ENCODE measurements at regions not wholly inside any gene's neighbourhood (a gene's known extent, or its start where the extent isn't known, plus 50 kb on each side); places are given as distances from the start of the nearest gene placed in this dataset.

DNA sequence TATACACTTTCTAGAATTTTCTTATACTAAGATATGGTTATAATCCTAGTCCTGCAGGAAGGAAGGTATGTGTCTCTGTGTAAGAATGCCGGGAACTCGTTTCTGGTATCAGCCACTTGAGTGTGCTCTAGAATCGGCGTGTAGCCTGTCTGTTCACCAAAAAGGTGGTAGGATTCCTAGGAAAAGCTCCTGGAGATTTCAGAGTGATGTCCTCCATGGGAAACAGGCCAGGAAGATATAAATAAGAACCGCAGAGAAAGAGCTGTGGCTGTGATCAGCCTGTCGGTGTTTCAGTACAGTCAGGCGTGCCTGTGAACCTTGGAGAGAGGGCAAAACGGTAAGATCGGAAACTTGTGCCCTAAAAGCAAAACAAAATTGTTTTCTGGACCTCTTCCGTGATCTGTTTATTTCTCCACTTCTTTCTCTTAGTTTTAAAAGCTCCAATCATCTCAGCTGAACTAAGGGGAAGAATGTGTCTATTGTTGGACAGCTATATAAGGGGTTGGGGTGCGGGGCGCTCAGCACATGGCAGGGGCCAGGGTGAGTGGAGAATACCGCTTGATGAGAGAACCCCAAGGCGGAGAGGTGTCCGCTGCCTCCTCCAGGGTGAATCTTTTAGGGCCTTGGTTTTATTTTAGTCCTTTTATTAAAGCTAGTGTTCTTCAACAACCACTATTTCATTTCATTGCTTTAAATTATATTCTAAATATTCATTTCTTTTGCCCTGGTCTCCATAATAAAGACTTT, 303.8 kb upstream of the TENM3 start:
- Histone ChIP-seq H3K4me3 (ENCODE audit: low read length in 2 of 2) (no peak overlapping the region), H3K27ac (replicated peaks; ENCODE audit: low read length) (no peak overlapping the region), H3K9me3 (replicated peaks in 1 of 2; ENCODE audit: control insufficient read depth in 2 of 2, insufficient read depth in 1 of 2, low read depth in 1 of 2, low read length in 2 of 2) (no peaks in the 10 kb centered on the region), H3K4me2 (ENCODE audit: insufficient read depth, low read length, poor library complexity, severe bottlenecking) (no peak overlapping the region), H2BK12ac (ENCODE audit: low read length) (no peak overlapping the region), H3K4me1 (ENCODE audit: control insufficient read depth in 2 of 2, insufficient read depth in 1 of 2, low read depth in 1 of 2, low read length in 2 of 2) (peaks cover 0 to 3% of the 10 kb centered on the region in 2 donors), H2BK5ac (ENCODE audit: low read length) (no peak overlapping the region), H3K18ac (ENCODE audit: low read length) (no peak overlapping the region), H3K9ac (ENCODE audit: low read depth, low read length, poor library complexity) (no peak overlapping the region), H2BK15ac (ENCODE audit: low read length) (no peak overlapping the region), H4K8ac (ENCODE audit: low read depth, low read length) (no peak overlapping the region), H3K4ac (ENCODE audit: low read length) (no peak overlapping the region), H2BK120ac (ENCODE audit: low read depth, low read length) (no peak overlapping the region), H4K91ac (ENCODE audit: low read depth, low read length, poor library complexity) (no peak overlapping the region), H3K79me1 (ENCODE audit: low read depth, low read length) (no peaks in the 10 kb centered on the region), H2AK5ac (ENCODE audit: low read depth, low read length) (no peak overlapping the region), H2AFZ (ENCODE audit: low read length) (no peak overlapping the region), H3K36me3 (replicated peaks in 1 of 2; ENCODE audit: control insufficient read depth in 2 of 2, insufficient read depth in 2 of 2, low read length in 2 of 2) (no peaks in the 10 kb centered on the region), H3K23ac (ENCODE audit: low read depth, low read length, poor library complexity) (no peak overlapping the region), H3K27me3 (ENCODE audit: control insufficient read depth in 3 of 3, insufficient read depth in 3 of 3, low read depth in 1 of 3, low read length in 3 of 3) (no peaks in the 10 kb centered on the region), H3K14ac (ENCODE audit: low read length) (no peak overlapping the region)
- DNase-seq (ENCODE audit: low spot score) = no peak
- WGBS, 2 donors (ENCODE audit: extremely low coverage in 2 of 2, insufficient read length in 2 of 2, insufficient replicate concordance in 1 of 2) = no CpG with 5 or more reads among the region's 15 CpGs

DNA sequence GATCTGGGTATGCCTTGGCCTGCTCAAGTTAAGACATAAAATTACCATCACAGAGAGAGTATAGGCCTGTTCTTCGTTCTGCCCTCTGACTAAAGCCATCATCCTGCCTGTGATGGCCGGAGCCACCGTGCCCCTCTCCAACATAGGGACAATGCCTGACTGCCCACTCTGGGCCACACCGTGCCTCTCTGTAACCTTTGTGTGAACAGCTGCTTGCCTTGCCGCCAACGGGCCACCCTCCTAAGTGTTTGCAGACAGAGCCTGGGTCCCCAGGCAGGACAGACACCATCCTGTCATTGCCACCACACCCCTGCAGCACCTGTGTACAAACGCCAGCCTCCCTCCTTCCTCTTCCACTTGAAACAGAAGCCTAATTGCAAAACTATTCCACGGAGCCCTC, 298.7 kb upstream of the TENM3 start:
- Histone ChIP-seq H2BK120ac (ENCODE audit: low read depth, low read length) (no peak overlapping the region), H3K14ac (ENCODE audit: low read length) (peak overlapping the region; percentile 43), H3K27ac (replicated peaks; ENCODE audit: low read length) (no peak overlapping the region), H3K27me3 (ENCODE audit: control insufficient read depth in 3 of 3, insufficient read depth in 3 of 3, low read depth in 1 of 3, low read length in 3 of 3) (no peaks in the 10 kb centered on the region), H3K36me3 (replicated peaks in 1 of 2; ENCODE audit: control insufficient read depth in 2 of 2, insufficient read depth in 2 of 2, low read length in 2 of 2) (no peaks in the 10 kb centered on the region), H3K79me1 (ENCODE audit: low read depth, low read length) (no peaks in the 10 kb centered on the region), H3K4ac (ENCODE audit: low read length) (peak overlapping the region; percentile 80), H3K4me2 (ENCODE audit: insufficient read depth, low read length, poor library complexity, severe bottlenecking) (no peak overlapping the region), H2BK15ac (ENCODE audit: low read length) (peak overlapping the region; percentile 56), H3K18ac (ENCODE audit: low read length) (peak overlapping the region; percentile 89), H2AK5ac (ENCODE audit: low read depth, low read length) (peak overlapping the region; percentile 49), H3K9ac (ENCODE audit: low read depth, low read length, poor library complexity) (no peak overlapping the region), H3K23ac (ENCODE audit: low read depth, low read length, poor library complexity) (peak overlapping the region; percentile 98), H2BK5ac (ENCODE audit: low read length) (no peak overlapping the region), H2AFZ (ENCODE audit: low read length) (peak overlapping the region; percentile 19), H4K8ac (ENCODE audit: low read depth, low read length) (no peak overlapping the region), H4K91ac (ENCODE audit: low read depth, low read length, poor library complexity) (no peak overlapping the region), H3K9me3 (replicated peaks in 1 of 2; ENCODE audit: control insufficient read depth in 2 of 2, insufficient read depth in 1 of 2, low read depth in 1 of 2, low read length in 2 of 2) (no peaks in the 10 kb centered on the region), H3K4me3 (ENCODE audit: low read length in 2 of 2) (peak overlapping the region in 1 of 2 donors; percentile 30), H3K4me1 (ENCODE audit: control insufficient read depth in 2 of 2, insufficient read depth in 1 of 2, low read depth in 1 of 2, low read length in 2 of 2) (peaks cover 0 to 2% of the 10 kb centered on the region in 2 donors), H2BK12ac (ENCODE audit: low read length) (peak overlapping the region; percentile 1)
- no CpG with 5 or more reads among the region's 8 CpGs for WGBS, 2 donors (ENCODE audit: extremely low coverage in 2 of 2, insufficient read length in 2 of 2, insufficient replicate concordance in 1 of 2)
- no peak for DNase-seq (ENCODE audit: low spot score)

DNA sequence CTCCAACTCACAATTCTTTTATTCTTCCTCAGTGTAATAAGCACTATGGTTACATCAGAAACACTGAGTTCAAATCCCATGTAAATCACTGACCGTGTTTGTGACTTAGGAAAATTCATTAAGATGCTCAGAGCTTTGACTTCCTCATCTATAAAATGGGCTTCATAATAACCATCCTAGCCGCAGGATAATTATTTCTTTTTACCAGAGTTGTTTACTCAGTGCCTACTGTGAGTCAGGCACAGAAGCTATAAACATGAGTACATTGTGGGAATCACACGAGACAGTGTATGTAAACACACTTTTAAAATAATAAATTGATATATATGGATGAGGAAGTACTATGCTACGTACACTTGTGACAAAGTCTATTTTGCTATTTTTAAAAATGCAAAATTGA, 296.3 kb upstream of the TENM3 start:
- Histone ChIP-seq H4K91ac (ENCODE audit: low read depth, low read length, poor library complexity) (no peak overlapping the region), H3K4ac (ENCODE audit: low read length) (no peak overlapping the region), H3K14ac (ENCODE audit: low read length) (no peak overlapping the region), H3K4me3 (ENCODE audit: low read length in 2 of 2) (no peak overlapping the region), H2BK12ac (ENCODE audit: low read length) (no peak overlapping the region), H2BK5ac (ENCODE audit: low read length) (no peak overlapping the region), H3K27ac (replicated peaks; ENCODE audit: low read length) (no peak overlapping the region), H3K4me2 (ENCODE audit: insufficient read depth, low read length, poor library complexity, severe bottlenecking) (no peak overlapping the region), H2BK15ac (ENCODE audit: low read length) (no peak overlapping the region), H2AFZ (ENCODE audit: low read length) (no peak overlapping the region), H3K79me1 (ENCODE audit: low read depth, low read length) (no peaks in the 10 kb centered on the region), H3K9ac (ENCODE audit: low read depth, low read length, poor library complexity) (no peak overlapping the region), H4K8ac (ENCODE audit: low read depth, low read length) (no peak overlapping the region), H3K36me3 (replicated peaks in 1 of 2; ENCODE audit: control insufficient read depth in 2 of 2, insufficient read depth in 2 of 2, low read length in 2 of 2) (no peaks in the 10 kb centered on the region), H2BK120ac (ENCODE audit: low read depth, low read length) (no peak overlapping the region), H3K18ac (ENCODE audit: low read length) (no peak overlapping the region), H3K27me3 (ENCODE audit: control insufficient read depth in 3 of 3, insufficient read depth in 3 of 3, low read depth in 1 of 3, low read length in 3 of 3) (no peaks in the 10 kb centered on the region), H2AK5ac (ENCODE audit: low read depth, low read length) (no peak overlapping the region), H3K4me1 (ENCODE audit: control insufficient read depth in 2 of 2, insufficient read depth in 1 of 2, low read depth in 1 of 2, low read length in 2 of 2) (peaks cover 0 to 5% of the 10 kb centered on the region in 2 donors), H3K23ac (ENCODE audit: low read depth, low read length, poor library complexity) (no peak overlapping the region), H3K9me3 (replicated peaks in 1 of 2; ENCODE audit: control insufficient read depth in 2 of 2, insufficient read depth in 1 of 2, low read depth in 1 of 2, low read length in 2 of 2) (no peaks in the 10 kb centered on the region)
- DNase-seq (ENCODE audit: low spot score) = no peak
- no CpG with 5 or more reads among the region's 4 CpGs for WGBS, 2 donors (ENCODE audit: extremely low coverage in 2 of 2, insufficient read length in 2 of 2, insufficient replicate concordance in 1 of 2)

DNA sequence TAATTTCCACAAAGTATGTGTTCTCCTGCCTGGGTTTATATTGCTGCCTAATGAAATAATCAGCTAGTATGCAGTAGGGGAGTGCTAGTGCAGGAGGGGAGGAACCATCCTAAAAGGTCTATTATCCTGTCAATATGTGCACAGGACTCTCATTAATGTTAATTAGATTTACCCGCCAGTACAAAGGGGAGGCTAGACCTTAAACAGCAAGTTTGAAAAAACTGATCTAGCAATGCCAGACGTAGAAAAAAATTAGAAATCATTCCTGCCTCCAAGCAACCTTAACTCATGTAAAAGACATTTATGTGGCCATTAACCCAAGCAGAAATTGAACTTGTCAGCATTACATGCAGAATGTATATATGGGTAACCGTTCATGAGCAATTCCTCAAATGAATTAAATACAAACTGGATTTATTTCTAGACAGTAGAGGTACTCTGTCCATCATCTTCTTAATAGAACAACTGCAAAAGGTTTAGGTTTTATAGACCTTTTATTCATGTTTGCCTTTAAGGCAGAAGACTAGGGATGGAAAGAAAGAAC, 294.3 kb upstream of the TENM3 start:
- H3K79me1 ChIP-seq (ENCODE audit: low read depth, low read length) = no peaks in the 10 kb centered on the region
- H3K9me3 ChIP-seq (replicated peaks in 1 of 2; ENCODE audit: control insufficient read depth in 2 of 2, insufficient read depth in 1 of 2, low read depth in 1 of 2, low read length in 2 of 2) = no peaks in the 10 kb centered on the region
- DNase-seq (ENCODE audit: low spot score) = no peak
- no peak overlapping the region for H3K4me3 ChIP-seq (ENCODE audit: low read length in 2 of 2)
- no peak overlapping the region for H2AFZ ChIP-seq (ENCODE audit: low read length)
- H2AK5ac ChIP-seq (ENCODE audit: low read depth, low read length) = no peak overlapping the region
- H3K4me2 ChIP-seq (ENCODE audit: insufficient read depth, low read length, poor library complexity, severe bottlenecking) = no peak overlapping the region
- H2BK15ac ChIP-seq (ENCODE audit: low read length) = no peak overlapping the region
- H3K27ac ChIP-seq (replicated peaks; ENCODE audit: low read length) = no peak overlapping the region
- no peak overlapping the region for H3K9ac ChIP-seq (ENCODE audit: low read depth, low read length, poor library complexity)
- H2BK5ac ChIP-seq (ENCODE audit: low read length) = no peak overlapping the region
- no peak overlapping the region for H2BK120ac ChIP-seq (ENCODE audit: low read depth, low read length)
- no peak overlapping the region for H4K8ac ChIP-seq (ENCODE audit: low read depth, low read length)
- no CpG with 5 or more reads among the region's 3 CpGs for WGBS, 2 donors (ENCODE audit: extremely low coverage in 2 of 2, insufficient read length in 2 of 2, insufficient replicate concordance in 1 of 2)
- H3K23ac ChIP-seq (ENCODE audit: low read depth, low read length, poor library complexity) = no peak overlapping the region
- H3K36me3 ChIP-seq (replicated peaks in 1 of 2; ENCODE audit: control insufficient read depth in 2 of 2, insufficient read depth in 2 of 2, low read length in 2 of 2) = no peaks in the 10 kb centered on the region
- no peak overlapping the region for H3K18ac ChIP-seq (ENCODE audit: low read length)
- no peak overlapping the region for H4K91ac ChIP-seq (ENCODE audit: low read depth, low read length, poor library complexity)
- no peak overlapping the region for H3K4ac ChIP-seq (ENCODE audit: low read length)
- no peak overlapping the region for H3K14ac ChIP-seq (ENCODE audit: low read length)
- H3K27me3 ChIP-seq (ENCODE audit: control insufficient read depth in 3 of 3, insufficient read depth in 3 of 3, low read depth in 1 of 3, low read length in 3 of 3) = no peaks in the 10 kb centered on the region
- peaks cover 5 to 8% of the 10 kb centered on the region in 2 donors for H3K4me1 ChIP-seq (ENCODE audit: control insufficient read depth in 2 of 2, insufficient read depth in 1 of 2, low read depth in 1 of 2, low read length in 2 of 2)
- no peak overlapping the region for H2BK12ac ChIP-seq (ENCODE audit: low read length)

Data from neuronal stem cell (in vitro differentiated cells).